ENCODE measurements at regions not wholly inside any gene's neighbourhood (a gene's known extent, or its start where the extent isn't known, plus 50 kb on each side); places are given as distances from the start of the nearest gene placed in this dataset.

- no peak for TF ChIP-seq POLR2A (IDR thresholded peaks at IDR 0.05)
- no peak for TF ChIP-seq CTCF (IDR thresholded peaks at IDR 0.05)
Measured at GRCh38 chr14:71711619-71712018, 220.6 kb upstream of the RGS6 start.

Data from sigmoid colon (tissue), 3 donors.